HUES48 (cell line): ENCODE measurements at regions not wholly inside any gene's neighbourhood (a gene's known extent, or its start where the extent isn't known, plus 50 kb on each side); places are given as distances from the start of the nearest gene placed in this dataset.
"Not testable (repeated sequence)": the region's sequence is repeated elsewhere in the genome, so short reads cannot be mapped to it uniquely, and the experiment has no call there.

Experiments used
- H3K27ac ChIP-seq: one replicate; pipeline ENCODE4 v1.7.0; 2013; ENCODE audit warnings: low read depth, low read length, inconsistent platforms
- H3K27me3 ChIP-seq: 2 replicates; pipeline ENCODE4 v1.6.1; 2013; ENCODE audit warnings: mild to moderate bottlenecking, low read length; ENCODE audit not compliant: control insufficient read depth, insufficient read depth
- H3K36me3 ChIP-seq: 2 replicates; pipeline ENCODE4 v1.6.1; 2013; ENCODE audit warnings: low read length; ENCODE audit not compliant: control insufficient read depth, insufficient read depth
- H3K4me1 ChIP-seq: 2 replicates; pipeline ENCODE4 v1.6.1; 2013; ENCODE audit warnings: mild to moderate bottlenecking, low read length; ENCODE audit not compliant: control insufficient read depth, insufficient read depth
- H3K4me3 ChIP-seq: 2 replicates; pipeline ENCODE4 v1.5.1; 2013; ENCODE audit warnings: mild to moderate bottlenecking, low read depth, low read length
- H3K9ac ChIP-seq: 2 replicates; pipeline ENCODE4 v1.6.1; 2013; ENCODE audit warnings: mild to moderate bottlenecking, low read depth, low read length, moderate library complexity
- H3K9me3 ChIP-seq: 2 replicates; pipeline ENCODE4 v1.6.1; 2013; ENCODE audit warnings: low read length; ENCODE audit not compliant: control insufficient read depth, insufficient read depth

- Histone ChIP-seq H3K27me3 (no peaks in the 10 kb centered on the region), H3K36me3 (no peaks in the 10 kb centered on the region), H3K4me3 (no peak overlapping the region), H3K9ac (no peak overlapping the region), H3K4me1 (no peaks in the 10 kb centered on the region), H3K27ac (no peak overlapping the region), H3K9me3 (no peaks in the 10 kb centered on the region)
Observed at GRCh38 chr13:22821589-22821988, 359.2 kb upstream of the SGCG start.

- H3K36me3 ChIP-seq, result no peaks in the 10 kb centered on the region
- H3K9me3 ChIP-seq, result no peaks in the 10 kb centered on the region
- H3K4me3 ChIP-seq, result no peak overlapping the region
- H3K27ac ChIP-seq, result no peak overlapping the region
- H3K4me1 ChIP-seq, result no peaks in the 10 kb centered on the region
- H3K9ac ChIP-seq, result no peak overlapping the region
- H3K27me3 ChIP-seq, result no peaks in the 10 kb centered on the region
Observed at GRCh38 chr13:22825186-22825585, 355.6 kb upstream of the SGCG start.

DNA sequence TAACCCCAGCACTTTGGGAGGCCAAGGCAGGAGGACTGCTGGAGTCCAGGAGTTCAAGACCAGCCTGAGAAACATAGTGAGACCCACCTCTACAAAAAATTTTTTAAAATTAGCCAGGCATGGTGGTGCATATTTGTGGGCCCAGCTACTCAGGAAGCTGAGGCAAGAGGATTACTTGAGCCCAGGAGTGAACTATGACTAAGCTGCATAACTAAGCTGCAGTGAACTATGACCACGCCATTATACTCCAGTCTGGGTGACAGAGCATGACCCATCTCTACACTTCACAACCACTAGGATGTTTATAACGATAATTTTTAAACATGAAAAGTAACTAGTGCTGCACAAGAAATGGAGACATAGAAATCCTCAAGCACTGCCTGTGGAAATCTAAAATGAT lies 352.7 kb upstream of the SGCG start:
- no peaks in the 10 kb centered on the region for H3K36me3 ChIP-seq
- no peak overlapping the region for H3K27ac ChIP-seq
- H3K9me3 ChIP-seq, result no peaks in the 10 kb centered on the region
- H3K27me3 ChIP-seq, result no peaks in the 10 kb centered on the region
- H3K4me1 ChIP-seq, result no peaks in the 10 kb centered on the region
- no peak overlapping the region for H3K9ac ChIP-seq
- no peak overlapping the region for H3K4me3 ChIP-seq

GRCh38 chr13:22836475-22836874 lies 344.3 kb upstream of the SGCG start:
- no peak overlapping the region for H3K27ac ChIP-seq
- no peak overlapping the region for H3K4me3 ChIP-seq
- no peaks in the 10 kb centered on the region for H3K27me3 ChIP-seq
- no peak overlapping the region for H3K9ac ChIP-seq
- no peaks in the 10 kb centered on the region for H3K9me3 ChIP-seq
- H3K36me3 ChIP-seq, result no peaks in the 10 kb centered on the region
- no peaks in the 10 kb centered on the region for H3K4me1 ChIP-seq

DNA sequence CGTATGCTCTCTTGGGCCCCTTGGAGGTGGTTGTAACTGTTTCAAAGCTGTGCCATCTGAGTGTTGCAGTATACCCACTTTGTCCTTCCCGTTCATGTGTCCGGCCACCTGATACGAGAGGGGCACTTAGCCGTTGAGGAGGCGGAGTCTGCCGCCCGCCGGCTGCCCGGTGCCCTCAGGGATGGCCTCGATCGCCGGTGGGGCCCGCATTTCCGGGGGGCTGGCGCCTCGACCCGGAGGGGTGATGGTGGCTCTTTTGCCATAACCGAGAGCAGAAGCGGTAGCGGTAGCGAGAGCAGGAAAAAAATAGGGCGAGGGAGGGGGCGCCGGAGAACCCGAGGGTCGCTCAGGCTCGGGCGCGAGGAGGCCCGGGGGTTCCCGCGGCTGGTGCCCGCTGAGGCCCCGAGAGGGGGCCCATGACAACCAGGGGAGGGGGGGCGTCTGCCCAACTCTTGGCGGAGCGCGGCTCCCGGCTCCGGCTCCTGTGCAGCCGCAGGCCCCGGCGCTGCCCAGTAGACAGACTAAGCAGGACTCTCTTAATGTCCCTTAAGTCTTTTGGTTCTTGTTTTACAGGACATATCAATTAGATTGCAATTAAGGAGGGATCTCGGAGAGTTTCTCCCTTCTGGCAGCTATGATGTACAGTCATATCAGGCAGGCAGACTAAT lies 342.7 kb upstream of the SGCG start:
- Histone ChIP-seq H3K27ac (no peak overlapping the region), H3K4me3 (no peak overlapping the region), H3K27me3 (no peaks in the 10 kb centered on the region), H3K9me3 (no peaks in the 10 kb centered on the region), H3K4me1 (no peaks in the 10 kb centered on the region), H3K36me3 (no peaks in the 10 kb centered on the region), H3K9ac (no peak overlapping the region)

DNA sequence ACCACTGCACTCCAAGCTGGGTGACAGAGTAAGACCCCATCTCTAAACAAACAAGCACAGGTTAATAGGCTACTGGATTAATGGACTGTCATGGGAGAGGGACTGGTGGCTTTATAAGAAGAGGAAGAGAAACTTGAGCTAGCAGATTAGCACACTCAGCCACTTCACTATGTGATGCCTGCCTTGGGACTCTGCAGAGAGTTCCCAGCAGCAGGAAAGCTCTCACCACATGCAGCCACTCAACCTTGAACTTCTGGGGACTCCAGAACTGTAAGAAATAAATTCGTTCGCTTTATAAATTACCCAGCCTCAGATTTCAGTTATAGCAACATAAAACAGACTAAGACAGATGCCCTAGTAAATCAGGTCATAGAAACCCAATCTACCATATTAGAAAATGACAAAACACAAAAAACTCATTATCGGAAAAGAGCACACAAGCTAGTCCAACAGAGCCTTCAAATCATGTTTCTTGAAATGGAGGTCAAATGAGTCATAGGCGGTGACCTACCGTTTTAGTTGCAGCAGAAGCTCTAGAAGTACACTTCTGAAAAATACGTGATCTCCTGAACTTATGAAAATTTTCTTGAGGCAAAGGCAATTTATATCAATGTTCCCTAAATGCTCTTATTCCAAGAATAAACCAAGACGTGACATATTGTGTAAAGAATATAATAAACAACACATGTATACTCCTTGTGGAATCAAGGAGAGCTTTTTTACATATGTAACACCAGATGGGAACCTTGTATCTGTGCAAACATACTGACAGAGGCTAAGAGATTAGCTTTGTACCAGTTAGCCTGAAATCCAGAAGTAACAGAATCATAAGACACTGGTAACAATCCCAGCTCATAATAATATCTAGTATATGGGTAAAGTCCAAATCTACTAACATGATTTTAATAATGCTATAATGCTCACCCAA lies 340.9 kb upstream of the SGCG start:
- Histone ChIP-seq H3K4me3 (no peak overlapping the region), H3K9ac (no peak overlapping the region), H3K27me3 (no peaks in the 10 kb centered on the region)

GRCh38 chr13:22846551-22846950 lies 334.2 kb upstream of the SGCG start:
- Histone ChIP-seq H3K27ac (no peak overlapping the region), H3K4me3 (no peak overlapping the region), H3K36me3 (no peaks in the 10 kb centered on the region), H3K9me3 (no peaks in the 10 kb centered on the region), H3K27me3 (no peaks in the 10 kb centered on the region), H3K9ac (no peak overlapping the region), H3K4me1 (peaks cover 14% of the 10 kb centered on the region)

More for the DNA sequence above, 340.9 kb upstream of the SGCG start:
- H3K27ac ChIP-seq, result no peak overlapping the region
- H3K4me1 ChIP-seq, result no peaks in the 10 kb centered on the region
- H3K9me3 ChIP-seq, result no peaks in the 10 kb centered on the region
- no peaks in the 10 kb centered on the region for H3K36me3 ChIP-seq

GRCh38 chr13:22848539-22849052 lies 332.2 kb upstream of the SGCG start:
- H3K27ac ChIP-seq, result no peak overlapping the region
- no peak overlapping the region for H3K4me3 ChIP-seq
- H3K27me3 ChIP-seq, result no peaks in the 10 kb centered on the region
- no peaks in the 10 kb centered on the region for H3K36me3 ChIP-seq
- peaks cover 14% of the 10 kb centered on the region for H3K4me1 ChIP-seq
- peak overlapping the region; percentile 40; the same call in 1 of the 2 replicates for H3K9ac ChIP-seq
- no peaks in the 10 kb centered on the region for H3K9me3 ChIP-seq

GRCh38 chr13:22855926-22856325 lies 324.9 kb upstream of the SGCG start:
- no peak overlapping the region for H3K4me3 ChIP-seq
- H3K27me3 ChIP-seq, result no peaks in the 10 kb centered on the region
- no peaks in the 10 kb centered on the region for H3K4me1 ChIP-seq
- no peaks in the 10 kb centered on the region for H3K36me3 ChIP-seq
- H3K27ac ChIP-seq, result no peak overlapping the region
- 0 out of 2 replicates have a peak, but pooled peaks cover 11% of the 10 kb centered on the region for H3K9me3 ChIP-seq
- no peak overlapping the region for H3K9ac ChIP-seq

DNA sequence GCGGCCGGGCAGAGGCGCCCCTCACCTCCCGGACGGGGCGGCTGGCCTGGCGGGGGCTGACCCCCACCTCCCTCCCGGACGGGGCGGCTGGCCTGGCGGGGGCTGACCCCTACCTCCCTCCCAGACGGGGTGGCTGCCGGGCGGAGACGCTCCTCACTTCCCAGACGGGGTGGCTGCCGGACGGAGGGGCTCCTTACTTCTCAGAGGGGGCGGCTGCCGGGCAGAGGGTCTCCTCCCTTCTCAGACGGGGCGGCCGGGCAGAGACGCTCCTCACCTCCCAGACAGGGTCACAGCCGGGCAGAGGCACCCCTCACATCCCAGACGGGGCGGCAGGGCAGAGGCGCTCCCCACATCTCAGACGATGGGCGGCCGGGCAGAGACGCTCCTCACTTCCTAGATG lies 321.8 kb upstream of the SGCG start:
- H3K9ac ChIP-seq, H3K4me1 ChIP-seq, H3K27ac ChIP-seq, H3K27me3 ChIP-seq, H3K36me3 ChIP-seq, H3K4me3 ChIP-seq: not testable (repeated sequence)
- H3K9me3 ChIP-seq, result 0 out of 2 replicates have a peak, but pooled peaks cover 11% of the 10 kb centered on the region

DNA sequence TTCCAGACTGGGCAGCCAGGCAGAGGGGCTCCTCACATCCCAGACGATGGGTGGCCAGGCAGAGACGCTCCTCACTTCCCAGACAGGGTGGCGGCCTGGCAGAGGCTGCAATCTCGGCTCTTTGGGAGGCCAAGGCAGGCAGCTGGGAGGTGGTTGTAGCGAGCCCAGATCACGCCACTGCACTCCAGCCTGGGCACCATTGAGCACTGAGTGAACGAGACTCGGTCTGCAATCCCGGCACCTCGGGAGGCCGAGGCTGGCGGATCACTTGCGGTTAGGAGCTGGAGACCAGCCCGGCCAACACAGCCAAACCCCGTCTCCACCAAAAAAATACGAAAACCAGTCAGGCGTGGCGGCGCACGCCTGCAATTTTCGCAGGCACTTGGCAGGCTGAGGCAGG lies 321.4 kb upstream of the SGCG start:
- not testable (repeated sequence) for H3K4me3 ChIP-seq, H3K36me3 ChIP-seq, H3K9ac ChIP-seq, H3K4me1 ChIP-seq, H3K27me3 ChIP-seq, H3K27ac ChIP-seq
- 0 out of 2 replicates have a peak, but pooled peaks cover 11% of the 10 kb centered on the region for H3K9me3 ChIP-seq
